ENCODE measurements at regions not wholly inside any gene's neighbourhood (a gene's known extent, or its start where the extent isn't known, plus 50 kb on each side); places are given as distances from the start of the nearest gene placed in this dataset.

- TF ChIP-seq CTCF (conservative IDR thresholded peaks at IDR 0.05; ENCODE audit: low read length) (no peak), EZH2phosphoT487 (IDR thresholded peaks at IDR 0.05; ENCODE audit: borderline replicate concordance) (no peak)
Observed at GRCh38 chr3:36232797-36233489, 147.4 kb upstream of the STAC start.
